ENCODE measurements at regions not wholly inside any gene's neighbourhood (a gene's known extent, or its start where the extent isn't known, plus 50 kb on each side); places are given as distances from the start of the nearest gene placed in this dataset.

DNA sequence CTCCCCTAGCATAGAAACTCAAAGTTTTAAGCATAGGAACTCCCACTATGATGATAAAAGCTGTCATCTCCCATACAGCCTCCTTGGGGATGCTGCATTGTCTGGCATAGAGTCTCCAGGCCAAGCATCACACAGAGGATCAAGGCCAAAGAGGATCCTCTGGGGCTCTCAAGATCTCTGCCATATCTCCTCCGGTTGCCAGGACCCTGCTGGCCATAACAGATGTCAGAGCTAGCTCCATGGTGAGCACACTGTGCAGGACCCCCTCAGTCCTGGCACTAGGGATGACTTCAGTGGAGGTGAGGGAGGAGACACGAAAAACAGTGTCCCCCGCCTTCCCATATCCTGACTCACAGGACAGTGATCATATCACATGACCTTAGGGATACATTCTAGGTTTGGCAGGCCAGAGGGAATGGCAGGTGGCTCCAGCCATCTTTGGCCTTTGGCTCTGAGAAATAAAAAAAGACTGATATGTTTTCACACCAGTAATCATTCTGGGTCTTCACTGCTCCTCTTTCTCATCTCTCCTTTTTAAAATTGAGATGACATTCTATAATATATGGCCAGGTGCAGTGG, 235.0 kb downstream of the MYCN start:
- H3K9me3 Mint-ChIP-seq = no peaks in the 10 kb centered on the region
- no peaks in the 10 kb centered on the region for H3K27me3 Mint-ChIP-seq
- H3K36me3 Mint-ChIP-seq (ENCODE audit: low read depth) = no peaks in the 10 kb centered on the region
- intact Hi-C loops (cut with micrococcal nuclease) = no loop called here
- no peak overlapping the region for H3K4me3 Mint-ChIP-seq
- H3K4me1 Mint-ChIP-seq (ENCODE audit: low read depth) = no peaks in the 10 kb centered on the region
- H3K27ac Mint-ChIP-seq = no peak overlapping the region

DNA sequence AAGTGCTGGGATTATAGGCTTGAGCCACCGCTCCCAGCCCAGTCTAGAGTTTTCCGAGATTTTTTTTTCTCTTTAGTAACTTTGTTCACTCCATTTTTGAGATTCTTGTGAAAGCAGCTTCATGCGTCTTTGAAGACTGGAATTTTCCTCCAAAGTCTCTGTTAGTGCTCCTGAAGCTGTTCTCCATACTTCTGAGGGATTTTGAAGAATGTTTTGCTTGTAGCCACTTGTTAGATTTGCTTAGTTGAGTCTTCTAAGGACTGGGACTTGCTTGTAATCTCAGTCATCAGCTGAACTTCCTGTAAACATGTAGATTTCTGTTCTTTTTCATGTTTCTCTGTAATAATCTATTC, 234.3 kb downstream of the MYCN start:
- Mint-ChIP-seq H3K9me3 (no peaks in the 10 kb centered on the region), H3K4me3 (no peak overlapping the region), H3K36me3 (ENCODE audit: low read depth) (no peaks in the 10 kb centered on the region), H3K4me1 (ENCODE audit: low read depth) (no peaks in the 10 kb centered on the region), H3K27me3 (no peaks in the 10 kb centered on the region), H3K27ac (no peak overlapping the region)
- intact Hi-C loops (cut with micrococcal nuclease) = no loop called here

DNA sequence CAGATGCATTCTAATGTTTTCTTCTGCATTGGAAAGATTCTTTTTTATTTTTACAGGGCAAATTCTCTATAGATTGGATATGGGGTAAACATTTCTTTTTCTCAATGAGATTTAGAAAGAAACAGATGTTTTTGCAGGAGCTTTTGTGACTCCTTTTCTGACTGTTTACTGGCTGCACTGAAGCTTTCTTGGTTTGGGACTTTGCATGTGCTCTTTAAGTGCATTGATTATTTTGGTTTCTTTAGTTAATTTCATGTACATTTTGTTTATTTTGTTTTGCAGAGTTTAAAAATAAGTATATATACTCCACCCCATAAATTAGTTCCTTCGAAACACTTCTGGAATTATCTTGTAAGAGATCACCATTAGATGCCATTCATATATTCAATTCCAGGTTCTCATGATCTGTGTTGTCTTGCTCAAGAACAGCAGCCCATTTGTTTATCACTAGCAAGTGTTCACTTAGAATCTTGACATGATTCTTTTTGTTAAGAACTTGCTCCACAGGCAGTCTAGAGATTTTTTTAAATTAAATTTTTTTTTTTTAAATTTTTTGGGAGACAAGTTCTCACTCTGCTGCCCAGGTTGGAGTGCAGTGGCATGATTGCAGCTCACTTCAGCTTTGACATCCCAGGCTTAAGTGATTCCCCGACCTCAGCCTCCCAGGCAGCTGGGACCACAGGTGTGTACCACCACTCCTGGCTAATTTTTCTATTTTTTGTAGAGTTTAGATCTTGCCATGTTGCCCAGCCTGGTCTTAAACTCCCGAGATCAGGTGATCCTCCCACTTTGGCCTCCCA, 233.7 kb downstream of the MYCN start:
- H3K27ac Mint-ChIP-seq = no peak overlapping the region
- intact Hi-C loops (cut with micrococcal nuclease) = no loop called here
- no peak overlapping the region for H3K4me3 Mint-ChIP-seq
- H3K9me3 Mint-ChIP-seq = no peaks in the 10 kb centered on the region
- H3K36me3 Mint-ChIP-seq (ENCODE audit: low read depth) = no peaks in the 10 kb centered on the region
- H3K4me1 Mint-ChIP-seq (ENCODE audit: low read depth) = no peaks in the 10 kb centered on the region
- no peaks in the 10 kb centered on the region for H3K27me3 Mint-ChIP-seq

DNA sequence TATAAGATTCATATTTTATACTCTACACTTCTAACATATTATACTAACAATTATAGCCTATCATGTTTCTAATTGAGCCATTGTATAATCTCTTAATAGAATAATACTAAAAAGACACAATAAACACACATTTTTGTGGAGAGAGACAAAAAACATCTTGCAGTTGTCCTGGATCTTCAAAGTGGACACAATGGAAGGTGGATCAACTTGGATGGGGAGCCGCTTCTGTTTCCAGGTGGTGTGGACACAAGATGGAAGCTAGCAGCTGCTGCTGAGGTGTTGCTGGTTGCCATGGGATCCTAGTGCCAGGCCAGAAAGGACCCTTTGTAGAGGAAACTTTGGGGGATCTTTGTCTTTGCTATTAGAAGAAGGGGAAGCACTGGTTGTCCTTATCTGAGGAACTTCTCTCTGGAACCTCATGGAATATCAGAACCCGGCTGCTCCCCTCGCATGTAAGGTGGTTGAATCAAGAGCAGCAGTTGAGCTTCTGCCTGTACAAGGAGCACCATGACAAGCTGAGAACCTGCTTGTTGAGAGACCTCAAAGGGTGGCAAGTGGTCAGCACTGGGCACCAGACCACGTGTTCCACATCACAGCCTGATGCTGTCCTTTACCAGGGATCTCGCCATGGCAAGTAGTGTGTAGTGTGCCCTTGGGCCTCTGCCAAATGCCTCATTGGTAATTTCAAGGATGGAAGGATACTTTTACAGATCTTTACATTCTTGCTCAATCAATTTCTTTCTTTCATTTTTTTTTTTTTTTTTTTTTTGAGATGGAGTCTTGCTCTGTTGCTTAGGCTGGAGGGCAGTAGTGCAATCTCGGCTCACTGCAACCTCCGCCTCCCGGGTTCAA, 232.2 kb downstream of the MYCN start:
- no peaks in the 10 kb centered on the region for H3K36me3 Mint-ChIP-seq (ENCODE audit: low read depth)
- no peak overlapping the region for H3K4me3 Mint-ChIP-seq
- intact Hi-C loops (cut with micrococcal nuclease) = no loop called here
- no peaks in the 10 kb centered on the region for H3K9me3 Mint-ChIP-seq
- no peaks in the 10 kb centered on the region for H3K27me3 Mint-ChIP-seq
- no peak overlapping the region for H3K27ac Mint-ChIP-seq
- no peaks in the 10 kb centered on the region for H3K4me1 Mint-ChIP-seq (ENCODE audit: low read depth)

GRCh38 chr2:16171425-16171920, 231.1 kb downstream of the MYCN start:
- H3K27ac Mint-ChIP-seq = no peak overlapping the region
- intact Hi-C loops (cut with micrococcal nuclease) = no loop called here
- H3K4me1 Mint-ChIP-seq (ENCODE audit: low read depth) = no peaks in the 10 kb centered on the region
- no peaks in the 10 kb centered on the region for H3K36me3 Mint-ChIP-seq (ENCODE audit: low read depth)
- H3K4me3 Mint-ChIP-seq = no peak overlapping the region
- no peaks in the 10 kb centered on the region for H3K9me3 Mint-ChIP-seq
- H3K27me3 Mint-ChIP-seq = no peaks in the 10 kb centered on the region

GRCh38 chr2:16170675-16171424, 230.5 kb downstream of the MYCN start:
- intact Hi-C loops (cut with micrococcal nuclease) = no loop called here
- Mint-ChIP-seq H3K4me1 (ENCODE audit: low read depth) (no peaks in the 10 kb centered on the region), H3K27ac (no peak overlapping the region), H3K36me3 (ENCODE audit: low read depth) (no peaks in the 10 kb centered on the region), H3K9me3 (no peaks in the 10 kb centered on the region), H3K27me3 (no peaks in the 10 kb centered on the region), H3K4me3 (no peak overlapping the region)

DNA sequence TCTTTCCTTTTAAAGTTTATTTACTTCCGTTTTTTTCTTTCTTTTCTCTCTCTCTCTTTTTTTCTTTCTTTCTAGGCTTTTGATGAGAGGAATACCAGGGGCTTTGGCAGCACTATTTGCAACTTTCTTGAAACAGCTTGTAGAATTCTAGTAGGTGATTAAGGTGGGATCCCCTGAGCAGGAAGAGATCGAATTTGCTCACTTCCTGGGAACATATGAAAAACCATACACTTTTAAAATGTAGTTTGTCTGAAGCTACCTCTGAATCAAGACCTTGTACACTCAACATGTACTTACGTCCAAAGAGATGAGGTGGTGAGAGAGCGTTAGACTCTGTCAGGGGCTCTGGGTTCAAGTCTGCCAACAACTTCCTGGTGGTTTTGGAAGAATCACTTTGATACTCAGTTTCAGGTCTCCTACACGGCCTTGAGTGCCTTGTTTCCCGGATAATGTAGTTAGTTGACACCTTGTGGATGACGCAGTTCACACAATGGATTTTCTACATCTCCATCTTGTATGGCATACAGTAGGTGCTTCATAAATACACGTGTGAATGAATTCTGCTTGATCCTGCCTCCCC, 229.1 kb downstream of the MYCN start:
- no peaks in the 10 kb centered on the region for H3K4me1 Mint-ChIP-seq (ENCODE audit: low read depth)
- H3K4me3 Mint-ChIP-seq = no peak overlapping the region
- intact Hi-C loops (cut with micrococcal nuclease) = no loop called here
- no peaks in the 10 kb centered on the region for H3K36me3 Mint-ChIP-seq (ENCODE audit: low read depth)
- no peaks in the 10 kb centered on the region for H3K27me3 Mint-ChIP-seq
- no peaks in the 10 kb centered on the region for H3K9me3 Mint-ChIP-seq
- H3K27ac Mint-ChIP-seq = no peak overlapping the region

- intact Hi-C loops (cut with micrococcal nuclease) = no loop called here
- H3K27me3 Mint-ChIP-seq = no peaks in the 10 kb centered on the region
- no peaks in the 10 kb centered on the region for H3K4me1 Mint-ChIP-seq (ENCODE audit: low read depth)
- no peak overlapping the region for H3K27ac Mint-ChIP-seq
- H3K36me3 Mint-ChIP-seq (ENCODE audit: low read depth) = no peaks in the 10 kb centered on the region
- H3K9me3 Mint-ChIP-seq = no peaks in the 10 kb centered on the region
- no peak overlapping the region for H3K4me3 Mint-ChIP-seq
These were observed 228.3 kb downstream of the MYCN start for GRCh38 chr2:16168506-16169264.

- intact Hi-C loops (cut with micrococcal nuclease) = no loop called here
- H3K4me3 Mint-ChIP-seq = no peak overlapping the region
- no peaks in the 10 kb centered on the region for H3K4me1 Mint-ChIP-seq (ENCODE audit: low read depth)
- H3K27me3 Mint-ChIP-seq = no peaks in the 10 kb centered on the region
- no peaks in the 10 kb centered on the region for H3K9me3 Mint-ChIP-seq
- no peak overlapping the region for H3K27ac Mint-ChIP-seq
- H3K36me3 Mint-ChIP-seq (ENCODE audit: low read depth) = no peaks in the 10 kb centered on the region
These were observed 227.6 kb downstream of the MYCN start for GRCh38 chr2:16167870-16168426.

- no peaks in the 10 kb centered on the region for H3K36me3 Mint-ChIP-seq (ENCODE audit: low read depth)
- no peaks in the 10 kb centered on the region for H3K9me3 Mint-ChIP-seq
- no peaks in the 10 kb centered on the region for H3K27me3 Mint-ChIP-seq
- H3K4me1 Mint-ChIP-seq (ENCODE audit: low read depth) = no peaks in the 10 kb centered on the region
- no peak overlapping the region for H3K27ac Mint-ChIP-seq
- no peak overlapping the region for H3K4me3 Mint-ChIP-seq
- intact Hi-C loops (cut with micrococcal nuclease) = no loop called here
These were observed 227.1 kb downstream of the MYCN start for GRCh38 chr2:16167451-16167861.

DNA sequence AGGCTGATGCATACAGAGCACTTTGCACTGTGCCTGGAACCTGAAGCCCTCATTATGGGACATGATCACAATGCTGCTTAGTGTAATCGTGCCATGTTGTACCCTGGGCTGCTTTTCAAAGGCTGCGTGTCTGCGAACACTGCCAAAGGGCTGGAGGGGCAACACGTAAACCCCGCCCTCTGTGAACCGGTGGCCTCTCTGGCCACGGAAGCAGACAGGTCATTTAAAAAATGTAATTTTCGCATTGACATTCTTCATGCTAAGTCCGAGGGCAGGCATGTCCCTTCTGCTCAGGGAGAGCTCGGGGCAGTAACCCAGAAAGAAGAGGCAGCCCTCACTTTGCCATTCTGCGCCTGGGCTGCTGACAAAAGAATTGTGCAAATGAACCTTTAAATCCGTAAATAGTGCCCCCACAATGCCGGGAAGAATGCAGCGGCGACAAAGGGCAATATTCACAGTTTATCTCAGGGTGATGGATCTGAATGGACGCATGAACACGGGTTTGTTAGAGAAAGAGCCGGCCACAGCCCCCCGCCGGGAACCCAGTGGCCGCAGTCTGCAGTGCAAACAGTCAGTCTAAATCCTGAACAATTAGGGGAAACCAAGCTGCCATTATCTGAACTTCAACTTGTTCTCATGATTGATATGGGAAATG, 226.1 kb downstream of the MYCN start:
- H3K36me3 Mint-ChIP-seq (ENCODE audit: low read depth) = no peaks in the 10 kb centered on the region
- H3K27ac Mint-ChIP-seq = no peak overlapping the region

DNA sequence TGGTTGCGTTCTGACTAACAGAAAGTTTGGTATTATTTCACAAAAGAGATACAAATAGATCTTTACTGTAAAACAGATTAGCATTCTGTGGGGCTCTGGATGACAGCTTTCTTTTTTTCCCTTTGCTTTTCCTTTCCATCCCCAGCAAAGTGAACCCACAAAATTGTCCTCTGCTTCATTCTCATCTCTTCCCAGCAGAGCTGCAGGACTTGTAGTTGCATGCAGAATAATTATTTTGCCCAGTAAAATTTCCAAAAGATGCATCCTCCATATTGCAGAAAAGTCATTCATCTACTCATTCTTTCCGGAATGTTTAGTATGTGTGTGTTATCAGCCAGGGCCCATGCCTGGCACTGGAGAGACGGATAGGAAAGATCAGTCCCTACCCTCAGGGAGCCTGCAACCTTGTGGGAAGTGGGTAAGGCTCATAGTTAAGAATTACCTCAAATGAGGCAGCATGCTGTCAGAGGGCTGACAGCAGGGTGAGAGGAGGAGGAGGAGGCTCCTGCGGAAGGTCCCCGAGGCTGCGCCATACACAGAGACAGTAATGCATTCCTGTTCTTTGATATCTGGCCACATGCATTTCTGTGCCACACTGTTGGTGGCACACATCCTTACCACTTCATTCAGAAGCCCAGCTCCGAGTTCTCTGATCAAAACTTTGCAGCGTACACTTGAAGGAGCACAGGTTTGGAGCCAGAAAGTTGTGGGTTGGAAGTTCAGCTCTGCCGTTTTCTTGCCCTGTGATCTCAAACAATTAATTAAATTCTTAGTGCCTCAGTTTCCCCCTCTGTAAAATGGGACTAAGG, 225.4 kb downstream of the MYCN start:
- intact Hi-C loops (cut with micrococcal nuclease) = no loop called here
- no peaks in the 10 kb centered on the region for H3K4me1 Mint-ChIP-seq (ENCODE audit: low read depth)
- H3K4me3 Mint-ChIP-seq = no peak overlapping the region
- no peak overlapping the region for H3K27ac Mint-ChIP-seq
- no peaks in the 10 kb centered on the region for H3K36me3 Mint-ChIP-seq (ENCODE audit: low read depth)
- no peaks in the 10 kb centered on the region for H3K9me3 Mint-ChIP-seq
- H3K27me3 Mint-ChIP-seq = no peaks in the 10 kb centered on the region

More for the DNA sequence above, 226.1 kb downstream of the MYCN start:
- Mint-ChIP-seq H3K4me3 (no peak overlapping the region), H3K9me3 (no peaks in the 10 kb centered on the region), H3K4me1 (ENCODE audit: low read depth) (no peaks in the 10 kb centered on the region), H3K27me3 (no peaks in the 10 kb centered on the region)
- intact Hi-C loops (cut with micrococcal nuclease) = no loop called here
